22Rv1 (cell line): ENCODE measurements at regions not wholly inside any gene's neighbourhood (a gene's known extent, or its start where the extent isn't known, plus 50 kb on each side); places are given as distances from the start of the nearest gene placed in this dataset.

Source experiments
- ZFX ChIP-seq: fragments of 450-650 bp; IDR thresholded peaks from 2 replicates; pipeline ENCODE4 v1.6.1; 2017; ENCODE audit warnings: antibody characterized with exemption, borderline replicate concordance
- TF ChIP-seq, protein P1 (sequence below): fragments of 450-650 bp; IDR thresholded peaks from 2 replicates; pipeline ENCODE4 v1.5.1; 2017; ENCODE audit warnings: mild to moderate bottlenecking

DNA sequence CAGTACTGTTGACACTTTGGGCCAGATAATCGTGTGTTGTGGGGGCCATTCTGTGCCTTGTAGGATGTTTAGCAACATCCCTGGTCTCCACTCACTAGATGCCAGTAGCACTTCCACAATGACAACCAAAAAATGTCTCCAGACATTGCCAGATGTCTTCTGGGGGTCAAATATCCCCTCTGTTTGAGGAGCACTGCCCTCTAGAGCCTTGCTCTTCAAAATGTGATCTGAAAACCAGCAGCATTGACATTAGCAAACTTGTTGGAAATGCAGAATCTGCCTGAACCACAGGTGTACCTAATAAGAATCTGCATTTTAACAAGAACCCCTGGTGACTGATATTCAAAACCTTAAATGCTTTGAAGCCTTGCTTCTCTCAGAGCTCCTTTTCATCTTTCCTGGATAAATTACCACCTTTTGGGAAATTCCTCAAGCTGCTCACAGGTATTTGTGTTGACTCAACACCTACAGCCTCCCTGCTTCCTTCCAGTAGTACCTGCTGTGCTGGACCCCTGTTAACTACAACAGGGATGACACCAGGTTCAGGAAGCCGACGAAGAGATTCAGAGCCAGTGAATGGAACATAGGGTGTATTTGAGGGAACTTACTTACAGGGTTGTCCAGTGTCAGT is 459.0 kb upstream of the NR3C2 start:
- TF ChIP-seq, protein P1, sequence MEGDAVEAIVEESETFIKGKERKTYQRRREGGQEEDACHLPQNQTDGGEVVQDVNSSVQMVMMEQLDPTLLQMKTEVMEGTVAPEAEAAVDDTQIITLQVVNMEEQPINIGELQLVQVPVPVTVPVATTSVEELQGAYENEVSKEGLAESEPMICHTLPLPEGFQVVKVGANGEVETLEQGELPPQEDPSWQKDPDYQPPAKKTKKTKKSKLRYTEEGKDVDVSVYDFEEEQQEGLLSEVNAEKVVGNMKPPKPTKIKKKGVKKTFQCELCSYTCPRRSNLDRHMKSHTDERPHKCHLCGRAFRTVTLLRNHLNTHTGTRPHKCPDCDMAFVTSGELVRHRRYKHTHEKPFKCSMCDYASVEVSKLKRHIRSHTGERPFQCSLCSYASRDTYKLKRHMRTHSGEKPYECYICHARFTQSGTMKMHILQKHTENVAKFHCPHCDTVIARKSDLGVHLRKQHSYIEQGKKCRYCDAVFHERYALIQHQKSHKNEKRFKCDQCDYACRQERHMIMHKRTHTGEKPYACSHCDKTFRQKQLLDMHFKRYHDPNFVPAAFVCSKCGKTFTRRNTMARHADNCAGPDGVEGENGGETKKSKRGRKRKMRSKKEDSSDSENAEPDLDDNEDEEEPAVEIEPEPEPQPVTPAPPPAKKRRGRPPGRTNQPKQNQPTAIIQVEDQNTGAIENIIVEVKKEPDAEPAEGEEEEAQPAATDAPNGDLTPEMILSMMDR: no peak
- TF ChIP-seq ZFX: no peak
